ENCODE measurements at regions not wholly inside any gene's neighbourhood (a gene's known extent, or its start where the extent isn't known, plus 50 kb on each side); places are given as distances from the start of the nearest gene placed in this dataset.

- no peak for DNase-seq (ENCODE audit: low read depth)
Observed at GRCh38 chr4:111494471-111494870, 650.8 kb upstream of the FAM241A start.

- no peak for DNase-seq (ENCODE audit: low read depth)
Observed at GRCh38 chr4:111494971-111495370, 650.3 kb upstream of the FAM241A start.

- DNase-seq (ENCODE audit: low read depth): no peak
Observed at GRCh38 chr4:111499291-111499690, 646.0 kb upstream of the FAM241A start.

- no peak for DNase-seq (ENCODE audit: low read depth)
Observed at GRCh38 chr4:111499706-111500105, 645.5 kb upstream of the FAM241A start.

GRCh38 chr4:111500858-111501257, 644.4 kb upstream of the FAM241A start:
- DNase-seq (ENCODE audit: low read depth): no peak

GRCh38 chr4:111501946-111502345, 643.3 kb upstream of the FAM241A start:
- DNase-seq (ENCODE audit: low read depth): no peak

GRCh38 chr4:111502626-111503025, 642.6 kb upstream of the FAM241A start:
- DNase-seq (ENCODE audit: low read depth): no peak

- no peak for DNase-seq (ENCODE audit: low read depth)
Observed at GRCh38 chr4:111506706-111507105, 638.5 kb upstream of the FAM241A start.

- no peak for DNase-seq (ENCODE audit: low read depth)
Observed at GRCh38 chr4:111510535-111510934, 634.7 kb upstream of the FAM241A start.

- no peak for DNase-seq (ENCODE audit: low read depth)
Observed at GRCh38 chr4:111512081-111512783, 633.0 kb upstream of the FAM241A start.

- DNase-seq (ENCODE audit: low read depth): no peak
Observed at GRCh38 chr4:111519683-111520082, 625.6 kb upstream of the FAM241A start.

GRCh38 chr4:111530446-111530845, 614.8 kb upstream of the FAM241A start:
- DNase-seq (ENCODE audit: low read depth): no peak

GRCh38 chr4:111535792-111536191, 609.5 kb upstream of the FAM241A start:
- DNase-seq (ENCODE audit: low read depth): no peak

GRCh38 chr4:111537165-111537564, 608.1 kb upstream of the FAM241A start:
- DNase-seq (ENCODE audit: low read depth): no peak

GRCh38 chr4:111537871-111538270, 607.4 kb upstream of the FAM241A start:
- DNase-seq (ENCODE audit: low read depth): no peak

- DNase-seq (ENCODE audit: low read depth): no peak
Observed at GRCh38 chr4:111540671-111541070, 604.6 kb upstream of the FAM241A start.

- DNase-seq (ENCODE audit: low read depth): no peak
Observed at GRCh38 chr4:111542056-111542455, 603.2 kb upstream of the FAM241A start.

- no peak for DNase-seq (ENCODE audit: low read depth)
Observed at GRCh38 chr4:111546881-111547280, 598.4 kb upstream of the FAM241A start.

- no peak for DNase-seq (ENCODE audit: low read depth)
Observed at GRCh38 chr4:111556141-111556781, 589.0 kb upstream of the FAM241A start.

GRCh38 chr4:111556851-111557250, 588.4 kb upstream of the FAM241A start:
- no peak for DNase-seq (ENCODE audit: low read depth)

- no peak for DNase-seq (ENCODE audit: low read depth)
Observed at GRCh38 chr4:111562826-111563225, 582.4 kb upstream of the FAM241A start.

GRCh38 chr4:111572470-111572869, 572.8 kb upstream of the FAM241A start:
- no peak for DNase-seq (ENCODE audit: low read depth)

GRCh38 chr4:111573386-111573785, 571.9 kb upstream of the FAM241A start:
- no peak for DNase-seq (ENCODE audit: low read depth)

GRCh38 chr4:111579767-111580166, 565.5 kb upstream of the FAM241A start:
- DNase-seq (ENCODE audit: low read depth): no peak

All from activated T-helper 9 cell treated with anti-CD3 and anti-CD28 coated beads, Interleukin-2, amount 50 U/mL, for 16 hours (primary cell).